ENCODE measurements at regions not wholly inside any gene's neighbourhood (a gene's known extent, or its start where the extent isn't known, plus 50 kb on each side); places are given as distances from the start of the nearest gene placed in this dataset.
"Not testable (repeated sequence)": the region's sequence is repeated elsewhere in the genome, so short reads cannot be mapped to it uniquely, and the experiment has no call there.

DNA sequence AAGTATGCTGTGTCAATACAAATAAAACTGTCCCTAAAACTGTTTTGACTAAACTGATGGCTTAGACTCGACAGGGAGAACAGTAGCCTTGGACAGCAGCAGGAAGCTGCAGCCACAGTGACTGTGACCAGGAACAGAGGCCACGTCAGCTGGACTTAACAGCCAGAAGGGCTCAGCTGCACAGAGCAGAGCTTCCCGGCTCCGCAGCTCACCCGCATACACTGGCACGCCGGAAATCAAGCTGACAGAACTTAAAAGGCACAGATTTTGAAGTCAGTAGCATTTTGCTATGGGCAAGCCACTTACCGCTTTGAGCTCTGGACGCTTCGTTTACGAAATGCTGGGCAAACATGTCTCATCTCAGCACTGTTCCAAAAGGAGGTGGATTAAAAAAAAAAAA is 769.7 kb upstream of the AUTS2 start:
- no peaks in the 10 kb centered on the region for H3K27me3 ChIP-seq (replicated peaks; ENCODE audit: control insufficient read depth, insufficient read depth, low read length)
- no peak for TF ChIP-seq CTCF (IDR thresholded peaks at IDR 0.05; ENCODE audit: insufficient read depth, low read length, poor library complexity, severe bottlenecking)
- no peak for DNase-seq (ENCODE audit: extremely low read depth, insufficient read length)
- no peak overlapping the region for H3K4me3 ChIP-seq (replicated peaks; ENCODE audit: low read depth, low read length)
- no peaks in the 10 kb centered on the region for H3K36me3 ChIP-seq (ENCODE audit: control insufficient read depth, insufficient read depth, low read length)

- no peaks in the 10 kb centered on the region for H3K27me3 ChIP-seq (replicated peaks; ENCODE audit: control insufficient read depth, insufficient read depth, low read length)
- H3K36me3 ChIP-seq (ENCODE audit: control insufficient read depth, insufficient read depth, low read length), result no peaks in the 10 kb centered on the region
- no peak overlapping the region for H3K4me3 ChIP-seq (replicated peaks; ENCODE audit: low read depth, low read length)
- no peak for DNase-seq (ENCODE audit: extremely low read depth, insufficient read length)
- no peak for TF ChIP-seq CTCF (IDR thresholded peaks at IDR 0.05; ENCODE audit: insufficient read depth, low read length, poor library complexity, severe bottlenecking)
Measured at GRCh38 chr7:68833422-68833821, 764.9 kb upstream of the AUTS2 start.

GRCh38 chr7:68839014-68839413 is 759.3 kb upstream of the AUTS2 start:
- DNase-seq (ENCODE audit: extremely low read depth, insufficient read length), result no peak
- H3K27me3 ChIP-seq (replicated peaks; ENCODE audit: control insufficient read depth, insufficient read depth, low read length), result no peaks in the 10 kb centered on the region
- H3K4me3 ChIP-seq (replicated peaks; ENCODE audit: low read depth, low read length), result no peak overlapping the region
- no peaks in the 10 kb centered on the region for H3K36me3 ChIP-seq (ENCODE audit: control insufficient read depth, insufficient read depth, low read length)
- TF ChIP-seq CTCF (IDR thresholded peaks at IDR 0.05; ENCODE audit: insufficient read depth, low read length, poor library complexity, severe bottlenecking), result no peak

DNA sequence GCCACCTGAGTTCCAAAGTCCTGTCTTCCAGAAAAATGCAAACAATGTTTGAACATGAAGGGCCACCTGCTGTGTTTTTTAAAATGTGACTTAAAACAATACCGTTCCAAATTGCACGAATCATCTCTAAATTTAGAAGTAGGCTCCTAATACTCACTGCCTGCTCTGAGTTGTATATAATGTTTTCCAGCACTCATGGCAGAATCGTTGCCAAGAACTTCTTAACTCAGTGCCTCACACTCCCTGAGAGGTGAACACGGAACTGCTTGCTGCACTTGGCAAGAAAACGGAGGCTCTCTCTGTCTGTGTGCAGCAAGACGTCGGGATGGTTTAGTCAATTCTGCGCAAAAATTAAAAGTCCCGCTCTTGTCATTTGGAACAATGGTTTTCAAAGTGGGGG is 757.3 kb upstream of the AUTS2 start:
- Histone ChIP-seq H3K27me3 (replicated peaks; ENCODE audit: control insufficient read depth, insufficient read depth, low read length) (no peaks in the 10 kb centered on the region), H3K4me3 (replicated peaks; ENCODE audit: low read depth, low read length) (no peak overlapping the region), H3K36me3 (ENCODE audit: control insufficient read depth, insufficient read depth, low read length) (no peaks in the 10 kb centered on the region)
- no peak for TF ChIP-seq CTCF (IDR thresholded peaks at IDR 0.05; ENCODE audit: insufficient read depth, low read length, poor library complexity, severe bottlenecking)
- no peak for DNase-seq (ENCODE audit: extremely low read depth, insufficient read length)

DNA sequence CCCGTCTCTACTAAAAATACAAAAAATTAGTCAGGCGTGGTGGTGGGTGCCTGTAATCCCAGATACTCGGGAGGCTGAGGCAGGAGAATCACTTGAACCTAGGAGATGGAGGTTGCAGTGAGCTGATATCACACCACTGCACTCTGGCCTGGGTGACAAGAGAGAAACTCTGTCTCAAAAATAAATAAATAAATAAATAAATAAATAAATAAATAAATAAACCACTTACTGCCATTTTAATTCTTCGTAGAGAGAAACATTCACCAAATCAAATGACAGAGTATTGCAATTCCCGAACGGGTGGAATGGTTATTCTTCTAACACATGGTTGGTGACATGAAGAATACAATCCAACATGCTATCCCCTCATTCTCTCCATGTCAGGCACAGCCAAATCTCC is 754.3 kb upstream of the AUTS2 start:
- H3K4me3 ChIP-seq (replicated peaks; ENCODE audit: low read depth, low read length); H3K36me3 ChIP-seq (ENCODE audit: control insufficient read depth, insufficient read depth, low read length); H3K27me3 ChIP-seq (replicated peaks; ENCODE audit: control insufficient read depth, insufficient read depth, low read length); DNase-seq (ENCODE audit: extremely low read depth, insufficient read length): not testable (repeated sequence)

DNA sequence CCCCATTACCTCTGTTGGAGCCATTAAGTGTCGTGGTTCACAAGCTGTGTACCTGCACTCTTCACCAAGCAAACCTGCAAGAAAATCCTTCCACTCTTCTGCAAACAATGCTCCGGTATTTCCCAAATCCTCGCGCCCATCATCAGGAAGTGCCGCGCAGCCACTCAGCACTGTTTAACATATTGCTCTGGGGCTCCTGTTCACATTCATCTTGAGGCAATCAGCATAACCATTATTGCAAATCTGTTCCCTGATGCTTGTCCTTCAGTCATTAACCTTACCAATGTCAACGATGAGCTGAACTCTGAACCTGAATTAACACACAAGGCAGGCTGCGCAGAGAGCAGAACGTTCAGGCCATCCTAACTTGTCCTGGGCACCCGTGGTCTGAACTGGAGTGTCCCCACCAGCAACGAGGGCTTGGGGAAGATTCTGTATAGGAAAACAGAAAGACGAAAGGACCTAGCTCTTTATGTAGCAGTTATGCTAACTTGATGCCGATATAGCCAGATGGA is 751.4 kb upstream of the AUTS2 start:
- no peak for DNase-seq (ENCODE audit: extremely low read depth, insufficient read length)
- H3K27me3 ChIP-seq (replicated peaks; ENCODE audit: control insufficient read depth, insufficient read depth, low read length), result no peaks in the 10 kb centered on the region
- no peak for TF ChIP-seq CTCF (IDR thresholded peaks at IDR 0.05; ENCODE audit: insufficient read depth, low read length, poor library complexity, severe bottlenecking)
- no peak overlapping the region for H3K4me3 ChIP-seq (replicated peaks; ENCODE audit: low read depth, low read length)
- H3K36me3 ChIP-seq (ENCODE audit: control insufficient read depth, insufficient read depth, low read length), result no peaks in the 10 kb centered on the region

Data from GM06990 (cell line).